OCI-LY7 (cell line): ENCODE measurements at regions not wholly inside any gene's neighbourhood (a gene's known extent, or its start where the extent isn't known, plus 50 kb on each side); places are given as distances from the start of the nearest gene placed in this dataset.

Experiments
- EZH2phosphoT487 ChIP-seq: fragments of 200-600 bp; sonication (generic); IDR thresholded peaks from 2 replicates; pipeline ENCODE4 v1.6.1; 2018; ENCODE audit warnings: low read depth, borderline replicate concordance, mild to moderate bottlenecking, mixed run types, antibody characterized with exemption, low read length, moderate library complexity, mixed read lengths
- TF ChIP-seq, protein P1 (sequence below): fragments of 200-600 bp; sonication (generic); conservative IDR thresholded peaks from 2 replicates; pipeline ENCODE4 v1.5.1; 2014; ENCODE audit warnings: mild to moderate bottlenecking, antibody characterized with exemption, low read length, moderate library complexity, mixed read lengths

DNA sequence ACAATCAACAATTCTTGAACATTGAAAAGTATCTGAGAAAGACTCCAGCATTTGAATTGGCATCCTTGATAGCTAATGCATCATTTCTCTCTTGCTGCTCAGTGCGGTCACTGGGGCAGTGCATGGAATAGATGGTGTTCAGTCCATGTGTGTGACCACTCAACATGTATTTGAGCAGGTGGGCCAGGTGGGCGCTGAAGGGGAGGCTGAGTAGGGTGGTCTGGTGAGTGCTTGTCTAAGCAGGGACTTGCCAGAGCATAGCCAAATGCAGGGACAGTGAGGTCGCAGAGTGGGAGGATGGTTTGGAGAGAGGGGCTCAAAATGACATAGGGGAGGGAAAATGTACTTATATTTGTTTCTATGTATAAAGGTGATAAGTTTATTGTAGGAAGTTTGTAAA lies 409.0 kb downstream of the TMEM121 start:
- TF ChIP-seq, protein P1, sequence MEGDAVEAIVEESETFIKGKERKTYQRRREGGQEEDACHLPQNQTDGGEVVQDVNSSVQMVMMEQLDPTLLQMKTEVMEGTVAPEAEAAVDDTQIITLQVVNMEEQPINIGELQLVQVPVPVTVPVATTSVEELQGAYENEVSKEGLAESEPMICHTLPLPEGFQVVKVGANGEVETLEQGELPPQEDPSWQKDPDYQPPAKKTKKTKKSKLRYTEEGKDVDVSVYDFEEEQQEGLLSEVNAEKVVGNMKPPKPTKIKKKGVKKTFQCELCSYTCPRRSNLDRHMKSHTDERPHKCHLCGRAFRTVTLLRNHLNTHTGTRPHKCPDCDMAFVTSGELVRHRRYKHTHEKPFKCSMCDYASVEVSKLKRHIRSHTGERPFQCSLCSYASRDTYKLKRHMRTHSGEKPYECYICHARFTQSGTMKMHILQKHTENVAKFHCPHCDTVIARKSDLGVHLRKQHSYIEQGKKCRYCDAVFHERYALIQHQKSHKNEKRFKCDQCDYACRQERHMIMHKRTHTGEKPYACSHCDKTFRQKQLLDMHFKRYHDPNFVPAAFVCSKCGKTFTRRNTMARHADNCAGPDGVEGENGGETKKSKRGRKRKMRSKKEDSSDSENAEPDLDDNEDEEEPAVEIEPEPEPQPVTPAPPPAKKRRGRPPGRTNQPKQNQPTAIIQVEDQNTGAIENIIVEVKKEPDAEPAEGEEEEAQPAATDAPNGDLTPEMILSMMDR = no peak
- no peak for TF ChIP-seq EZH2phosphoT487
